BE2C (cell line): ENCODE measurements at regions not wholly inside any gene's neighbourhood (a gene's known extent, or its start where the extent isn't known, plus 50 kb on each side); places are given as distances from the start of the nearest gene placed in this dataset.
"Not testable (repeated sequence)": the region's sequence is repeated elsewhere in the genome, so short reads cannot be mapped to it uniquely, and the experiment has no call there.

Experiments
- DNase-seq: peaks from one replicate; pipeline ENCODE4 v3.0.0-alpha.2; 2020
- H3K27me3 ChIP-seq: fragments of 250-450 bp; sonication (Bioruptor Pico); 2 replicates; pipeline ENCODE4 v1.5.1; 2020; ENCODE audit warnings: mild to moderate bottlenecking
- H3K36me3 ChIP-seq: fragments of 250-450 bp; sonication (Bioruptor Pico); 2 replicates; pipeline ENCODE4 v1.5.1; 2020; ENCODE audit warnings: mild to moderate bottlenecking
- H3K4me1 ChIP-seq: fragments of 250-450 bp; sonication (Bioruptor Pico); 2 replicates; pipeline ENCODE4 v1.5.1; 2020
- H3K4me3 ChIP-seq: 2 replicates; pipeline ENCODE4 v1.5.1; 2011; ENCODE audit warnings: low read depth, low read length
- H3K9me3 ChIP-seq: fragments of 250-450 bp; sonication (Bioruptor Pico); 2 replicates; pipeline ENCODE4 v1.5.1; 2020
- TF ChIP-seq, protein P1 (sequence below): IDR thresholded peaks from 2 replicates; pipeline ENCODE4 v1.5.1; 2012; ENCODE audit warnings: mild to moderate bottlenecking, low read depth, low read length

DNA sequence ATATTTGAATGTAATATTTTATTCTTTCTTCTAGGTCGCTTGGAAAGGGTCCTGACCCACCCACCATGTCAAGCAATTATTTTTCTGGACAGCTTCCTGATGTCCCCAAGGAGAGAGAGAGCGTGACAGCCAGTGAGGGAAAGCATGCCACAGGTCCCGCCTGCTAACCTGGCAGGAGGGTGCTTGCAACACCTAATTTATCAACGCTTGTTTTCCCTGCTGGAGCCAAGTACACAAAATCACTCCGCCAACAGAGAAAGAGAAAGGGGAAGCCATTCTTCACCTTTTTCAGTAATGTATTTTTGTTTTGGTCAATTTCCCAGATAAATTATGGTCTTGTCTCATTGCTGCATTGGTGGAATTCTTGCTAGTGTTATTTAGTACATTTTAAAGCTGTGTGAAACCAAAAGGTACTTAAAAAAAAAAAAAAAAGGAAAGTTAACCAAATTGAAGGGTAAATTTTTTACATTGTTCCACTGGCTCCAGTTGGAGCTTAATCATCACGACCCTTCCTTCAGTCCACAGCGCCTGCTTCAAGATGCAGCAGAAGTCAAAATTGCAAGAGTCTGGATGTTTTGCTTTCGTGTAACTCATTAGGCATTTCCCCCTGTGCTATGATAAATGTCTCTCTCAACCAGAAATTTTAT is 88.5 kb upstream of the COPS8 start:
- DNase-seq, result no peak
- Histone ChIP-seq H3K4me1 (no peaks in the 10 kb centered on the region), H3K27me3 (peaks cover 49% of the 10 kb centered on the region), H3K9me3 (no peaks in the 10 kb centered on the region; the same call in 1 of the 2 replicates), H3K36me3 (no peaks in the 10 kb centered on the region), H3K4me3 (no peak overlapping the region)
- TF ChIP-seq, protein P1, sequence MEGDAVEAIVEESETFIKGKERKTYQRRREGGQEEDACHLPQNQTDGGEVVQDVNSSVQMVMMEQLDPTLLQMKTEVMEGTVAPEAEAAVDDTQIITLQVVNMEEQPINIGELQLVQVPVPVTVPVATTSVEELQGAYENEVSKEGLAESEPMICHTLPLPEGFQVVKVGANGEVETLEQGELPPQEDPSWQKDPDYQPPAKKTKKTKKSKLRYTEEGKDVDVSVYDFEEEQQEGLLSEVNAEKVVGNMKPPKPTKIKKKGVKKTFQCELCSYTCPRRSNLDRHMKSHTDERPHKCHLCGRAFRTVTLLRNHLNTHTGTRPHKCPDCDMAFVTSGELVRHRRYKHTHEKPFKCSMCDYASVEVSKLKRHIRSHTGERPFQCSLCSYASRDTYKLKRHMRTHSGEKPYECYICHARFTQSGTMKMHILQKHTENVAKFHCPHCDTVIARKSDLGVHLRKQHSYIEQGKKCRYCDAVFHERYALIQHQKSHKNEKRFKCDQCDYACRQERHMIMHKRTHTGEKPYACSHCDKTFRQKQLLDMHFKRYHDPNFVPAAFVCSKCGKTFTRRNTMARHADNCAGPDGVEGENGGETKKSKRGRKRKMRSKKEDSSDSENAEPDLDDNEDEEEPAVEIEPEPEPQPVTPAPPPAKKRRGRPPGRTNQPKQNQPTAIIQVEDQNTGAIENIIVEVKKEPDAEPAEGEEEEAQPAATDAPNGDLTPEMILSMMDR, result no peak

DNA sequence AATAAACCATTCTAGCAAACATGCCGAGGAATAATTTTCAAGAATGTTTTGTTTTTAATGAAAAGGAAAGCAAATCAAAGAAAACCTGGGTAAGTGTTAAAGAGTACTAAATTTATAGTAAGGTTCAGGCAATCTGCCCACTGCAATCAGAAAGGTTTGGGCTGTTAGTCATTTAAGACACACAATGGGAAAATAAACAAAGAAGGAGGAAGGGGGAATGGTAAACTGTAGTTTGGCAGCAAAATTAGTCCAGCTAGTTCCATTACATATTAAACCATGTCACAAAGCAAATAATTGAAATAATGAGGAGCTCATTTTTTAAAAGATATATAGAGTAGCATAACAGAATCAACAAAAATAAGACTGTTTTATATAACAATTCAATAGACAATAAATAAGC is 87.5 kb upstream of the COPS8 start:
- no peak for DNase-seq
- Histone ChIP-seq H3K4me3 (no peak overlapping the region), H3K36me3 (no peaks in the 10 kb centered on the region), H3K27me3 (peaks cover 54% of the 10 kb centered on the region), H3K9me3 (no peaks in the 10 kb centered on the region; the same call in 1 of the 2 replicates), H3K4me1 (no peaks in the 10 kb centered on the region)
- TF ChIP-seq, protein P1, result no peak

DNA sequence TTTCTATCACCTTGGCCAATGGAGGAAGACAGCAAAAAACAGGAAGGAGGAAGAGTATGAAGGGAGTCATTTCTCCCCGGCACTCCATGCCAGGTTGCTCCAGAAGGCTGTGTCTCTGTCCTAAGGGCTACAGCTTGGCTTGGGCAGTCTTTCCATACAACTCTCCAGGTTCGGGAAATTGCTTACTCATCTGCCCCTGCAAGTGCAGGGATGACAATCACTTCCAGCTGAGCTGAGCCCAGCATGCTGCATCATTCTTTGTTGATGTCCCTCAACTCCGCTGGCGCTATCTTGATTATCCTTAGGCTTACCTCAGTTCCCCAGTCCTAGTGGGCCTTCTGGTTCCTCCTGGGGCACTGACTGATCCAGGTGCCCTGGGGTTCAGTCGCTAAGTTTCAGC is 86.9 kb upstream of the COPS8 start:
- TF ChIP-seq, protein P1, result no peak
- Histone ChIP-seq H3K4me3 (no peak overlapping the region), H3K27me3 (peaks cover 56% of the 10 kb centered on the region), H3K4me1 (no peaks in the 10 kb centered on the region), H3K9me3 (no peaks in the 10 kb centered on the region; the same call in 1 of the 2 replicates), H3K36me3 (no peaks in the 10 kb centered on the region)
- no peak for DNase-seq

DNA sequence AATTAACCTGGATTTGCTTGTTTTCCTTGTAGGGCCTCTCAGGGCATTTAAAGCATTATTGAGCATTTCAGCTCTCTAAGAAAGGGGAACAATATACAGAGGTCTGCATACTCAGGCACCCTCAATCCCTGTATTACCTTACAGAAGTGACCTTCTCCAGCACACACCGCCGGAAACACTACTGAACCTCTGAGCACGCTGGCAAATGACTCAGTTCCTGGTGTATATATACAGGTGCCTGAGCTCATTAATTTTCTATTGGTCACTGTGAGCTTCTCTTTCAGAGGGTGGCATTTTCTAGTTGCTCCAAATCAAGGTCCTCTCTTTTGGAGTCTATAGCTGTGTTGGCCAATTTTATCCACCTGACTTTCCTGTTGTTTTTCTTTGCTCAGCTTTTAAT is 85.2 kb upstream of the COPS8 start:
- Histone ChIP-seq H3K4me3 (no peak overlapping the region), H3K4me1 (no peaks in the 10 kb centered on the region), H3K27me3 (peaks cover 45% of the 10 kb centered on the region), H3K36me3 (no peaks in the 10 kb centered on the region), H3K9me3 (no peaks in the 10 kb centered on the region; the same call in 1 of the 2 replicates)
- no peak for DNase-seq
- TF ChIP-seq, protein P1, result no peak

DNA sequence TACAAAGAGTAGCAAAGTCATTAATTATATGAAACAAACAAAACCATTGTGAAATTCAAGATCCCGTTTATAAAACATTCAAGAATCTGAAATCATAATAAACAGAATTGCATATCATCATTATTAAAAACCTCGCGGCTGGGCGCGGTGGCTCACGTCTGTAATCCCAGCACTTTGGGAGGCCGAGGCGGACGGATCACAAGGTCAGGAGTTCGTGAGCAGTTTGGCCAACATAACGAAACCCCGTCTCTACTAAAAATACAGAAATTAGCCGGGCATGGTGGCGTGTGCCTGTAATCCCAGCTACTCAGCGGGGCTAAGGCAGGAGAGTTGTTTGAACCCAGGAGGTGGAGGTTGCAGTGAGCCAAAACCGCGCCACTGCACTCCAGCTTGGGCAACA is 80.3 kb upstream of the COPS8 start:
- H3K27me3 ChIP-seq, result peaks cover 25% of the 10 kb centered on the region
- H3K4me3 ChIP-seq, DNase-seq, H3K36me3 ChIP-seq, H3K9me3 ChIP-seq, H3K4me1 ChIP-seq: not testable (repeated sequence)

DNA sequence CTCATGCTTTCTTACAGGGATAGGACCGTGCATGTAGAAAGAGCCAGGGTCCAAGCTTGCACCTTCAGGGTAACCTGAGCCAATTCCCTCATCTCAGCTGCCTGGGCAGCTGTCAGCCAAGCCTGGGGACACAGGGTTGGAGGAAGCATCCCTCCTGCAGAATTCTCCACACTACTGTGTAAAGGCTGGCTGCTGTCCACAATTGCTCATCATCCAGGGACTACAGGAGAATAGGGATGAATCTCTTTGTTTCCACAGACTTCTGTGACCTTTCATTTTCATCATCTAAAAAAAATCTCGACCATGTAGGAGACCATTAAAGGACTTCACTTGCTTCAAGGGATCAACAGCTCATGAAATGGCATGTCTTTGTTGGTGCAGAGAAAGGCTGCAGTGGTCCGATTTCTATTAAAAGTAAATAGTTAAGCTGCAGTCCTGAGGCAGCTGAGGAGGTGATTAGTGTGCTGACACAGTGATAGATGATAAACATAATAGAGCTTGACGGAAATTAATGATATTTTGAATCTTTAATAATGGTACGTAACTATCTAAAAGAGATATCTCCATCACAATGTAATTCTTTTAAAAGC is 74.4 kb upstream of the COPS8 start:
- Histone ChIP-seq H3K4me1 (no peaks in the 10 kb centered on the region), H3K27me3 (peaks cover 42% of the 10 kb centered on the region), H3K36me3 (no peaks in the 10 kb centered on the region), H3K4me3 (no peak overlapping the region), H3K9me3 (no peaks in the 10 kb centered on the region)
- no peak for DNase-seq
- TF ChIP-seq, protein P1, result no peak
